ENCODE measurements at regions not wholly inside any gene's neighbourhood (a gene's known extent, or its start where the extent isn't known, plus 50 kb on each side); places are given as distances from the start of the nearest gene placed in this dataset.
"Not testable (repeated sequence)": the region's sequence is repeated elsewhere in the genome, so short reads cannot be mapped to it uniquely, and the experiment has no call there.

GRCh38 chr4:129682586-129682985 is 586.6 kb downstream of the C4orf33 start:
- DNase-seq (ENCODE audit: low spot score): no peak

- no peak for DNase-seq (ENCODE audit: low spot score)
These were observed 612.0 kb downstream of the C4orf33 start for GRCh38 chr4:129707949-129708348.

GRCh38 chr4:129708784-129709183 is 612.8 kb downstream of the C4orf33 start:
- DNase-seq (ENCODE audit: low spot score): no peak

- DNase-seq (ENCODE audit: low spot score): no peak
These were observed 642.2 kb downstream of the C4orf33 start for GRCh38 chr4:129738175-129738574.

- no peak for DNase-seq (ENCODE audit: low spot score)
These were observed 651.8 kb downstream of the C4orf33 start for GRCh38 chr4:129747756-129748155.

- DNase-seq (ENCODE audit: low spot score): no peak
These were observed 653.0 kb downstream of the C4orf33 start for GRCh38 chr4:129748991-129749390.

GRCh38 chr4:129751646-129752045 is 655.7 kb downstream of the C4orf33 start:
- DNase-seq (ENCODE audit: low spot score): no peak

- DNase-seq (ENCODE audit: low spot score): no peak
These were observed 687.6 kb downstream of the C4orf33 start for GRCh38 chr4:129783596-129783995.

GRCh38 chr4:129788486-129788885 is 692.5 kb downstream of the C4orf33 start:
- no peak for DNase-seq (ENCODE audit: low spot score)

- no peak for DNase-seq (ENCODE audit: low spot score)
These were observed 708.6 kb downstream of the C4orf33 start for GRCh38 chr4:129804461-129804981.

GRCh38 chr4:129806986-129807385 is 711.0 kb downstream of the C4orf33 start:
- DNase-seq (ENCODE audit: low spot score): no peak

- no peak for DNase-seq (ENCODE audit: low spot score)
These were observed 712.3 kb downstream of the C4orf33 start for GRCh38 chr4:129808242-129808641.

- DNase-seq (ENCODE audit: low spot score): no peak
These were observed 725.1 kb downstream of the C4orf33 start for GRCh38 chr4:129821073-129821472.

GRCh38 chr4:129821963-129822362 is 726.0 kb downstream of the C4orf33 start:
- no peak for DNase-seq (ENCODE audit: low spot score)

GRCh38 chr4:129822701-129823100 is 726.7 kb downstream of the C4orf33 start:
- no peak for DNase-seq (ENCODE audit: low spot score)

- DNase-seq (ENCODE audit: low spot score): no peak
These were observed 727.2 kb downstream of the C4orf33 start for GRCh38 chr4:129823105-129823504.

- DNase-seq (ENCODE audit: low spot score): no peak
These were observed 733.4 kb downstream of the C4orf33 start for GRCh38 chr4:129829373-129829772.

- no peak for DNase-seq (ENCODE audit: low spot score)
These were observed 743.7 kb downstream of the C4orf33 start for GRCh38 chr4:129839687-129840086.

GRCh38 chr4:129842096-129842495 is 746.1 kb downstream of the C4orf33 start:
- no peak for DNase-seq (ENCODE audit: low spot score)

- DNase-seq (ENCODE audit: low spot score): no peak
These were observed 756.5 kb downstream of the C4orf33 start for GRCh38 chr4:129852434-129852833.

- not testable (repeated sequence) for DNase-seq (ENCODE audit: low spot score)
These were observed 757.9 kb downstream of the C4orf33 start for GRCh38 chr4:129853685-129854467.

- DNase-seq (ENCODE audit: low spot score): no peak
These were observed 766.5 kb downstream of the C4orf33 start for GRCh38 chr4:129862461-129862860.

- no peak for DNase-seq (ENCODE audit: low spot score)
These were observed 767.3 kb downstream of the C4orf33 start for GRCh38 chr4:129863206-129863605.

GRCh38 chr4:129883996-129884395 is 788.0 kb downstream of the C4orf33 start:
- no peak for DNase-seq (ENCODE audit: low spot score)
